ENCODE measurements at regions not wholly inside any gene's neighbourhood (a gene's known extent, or its start where the extent isn't known, plus 50 kb on each side); places are given as distances from the start of the nearest gene placed in this dataset.
"Not testable (repeated sequence)": the region's sequence is repeated elsewhere in the genome, so short reads cannot be mapped to it uniquely, and the experiment has no call there.

GRCh38 chr3:194946091-194946490, 260.4 kb downstream of the FAM43A start:
- no peak for DNase-seq (ENCODE audit: low spot score)

- no peak for DNase-seq (ENCODE audit: low spot score)
Measured at GRCh38 chr3:194949592-194949991, 263.9 kb downstream of the FAM43A start.

GRCh38 chr3:194950906-194951628, 265.4 kb downstream of the FAM43A start:
- DNase-seq (ENCODE audit: low spot score) = no peak

GRCh38 chr3:194951629-194951920, 265.9 kb downstream of the FAM43A start:
- DNase-seq (ENCODE audit: low spot score) = not testable (repeated sequence)

GRCh38 chr3:194951931-194952582, 266.4 kb downstream of the FAM43A start:
- no peak for DNase-seq (ENCODE audit: low spot score)

- no peak for DNase-seq (ENCODE audit: low spot score)
Measured at GRCh38 chr3:194952841-194953241, 267.2 kb downstream of the FAM43A start.

- DNase-seq (ENCODE audit: low spot score) = no peak
Measured at GRCh38 chr3:194953291-194953690, 267.6 kb downstream of the FAM43A start.

- no peak for DNase-seq (ENCODE audit: low spot score)
Measured at GRCh38 chr3:194955546-194955945, 269.9 kb downstream of the FAM43A start.

GRCh38 chr3:194955979-194956696, 270.5 kb downstream of the FAM43A start:
- DNase-seq (ENCODE audit: low spot score) = no peak

- DNase-seq (ENCODE audit: low spot score) = no peak
Measured at GRCh38 chr3:194956697-194957396, 271.2 kb downstream of the FAM43A start.

GRCh38 chr3:194957743-194958240, 272.1 kb downstream of the FAM43A start:
- no peak for DNase-seq (ENCODE audit: low spot score)

GRCh38 chr3:194959217-194959616, 273.5 kb downstream of the FAM43A start:
- no peak for DNase-seq (ENCODE audit: low spot score)

GRCh38 chr3:194959666-194960065, 274.0 kb downstream of the FAM43A start:
- not testable (repeated sequence) for DNase-seq (ENCODE audit: low spot score)

- no peak for DNase-seq (ENCODE audit: low spot score)
Measured at GRCh38 chr3:194960446-194961032, 274.9 kb downstream of the FAM43A start.

GRCh38 chr3:194961149-194961548, 275.5 kb downstream of the FAM43A start:
- DNase-seq (ENCODE audit: low spot score) = no peak

GRCh38 chr3:194961571-194961970, 275.9 kb downstream of the FAM43A start:
- DNase-seq (ENCODE audit: low spot score) = no peak

- DNase-seq (ENCODE audit: low spot score) = no peak
Measured at GRCh38 chr3:194962056-194962455, 276.4 kb downstream of the FAM43A start.

GRCh38 chr3:194964809-194965208, 279.1 kb downstream of the FAM43A start:
- no peak for DNase-seq (ENCODE audit: low spot score)

- DNase-seq (ENCODE audit: low spot score) = no peak
Measured at GRCh38 chr3:194967151-194968117, 281.8 kb downstream of the FAM43A start.

GRCh38 chr3:194970066-194970465, 284.4 kb downstream of the FAM43A start:
- no peak for DNase-seq (ENCODE audit: low spot score)

GRCh38 chr3:194971009-194971408, 285.3 kb downstream of the FAM43A start:
- DNase-seq (ENCODE audit: low spot score) = no peak

All from Ammon's horn (tissue), 1 donor.